GOT3 (cell line): ENCODE measurements at regions not wholly inside any gene's neighbourhood (a gene's known extent, or its start where the extent isn't known, plus 50 kb on each side); places are given as distances from the start of the nearest gene placed in this dataset.

Experiments used
- DNase-seq: peaks from one replicate; lab custom pipeline; 2025; ENCODE audit warnings: mixed read lengths; lab: John Stamatoyannopoulos, UW

DNA sequence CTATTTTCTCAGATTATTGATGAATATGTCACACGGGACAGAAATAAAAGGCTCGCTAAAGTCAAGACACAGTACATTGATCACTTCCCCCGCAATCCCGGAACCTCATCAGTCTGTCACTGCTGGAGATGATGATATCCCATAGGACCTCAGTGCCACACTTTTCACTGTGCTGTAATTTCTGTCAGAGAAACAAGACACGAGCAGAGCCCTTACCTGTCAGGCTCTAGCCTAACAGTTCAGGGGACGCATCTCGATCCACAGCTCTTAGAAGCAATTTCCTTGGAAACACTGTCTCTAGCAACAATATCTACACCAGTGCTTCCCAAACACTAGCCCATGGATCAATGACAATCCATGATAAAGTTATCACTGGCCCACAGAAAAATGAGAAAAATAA lies 140.0 kb downstream of the GRIN2B start:
- no peak for DNase-seq

DNA sequence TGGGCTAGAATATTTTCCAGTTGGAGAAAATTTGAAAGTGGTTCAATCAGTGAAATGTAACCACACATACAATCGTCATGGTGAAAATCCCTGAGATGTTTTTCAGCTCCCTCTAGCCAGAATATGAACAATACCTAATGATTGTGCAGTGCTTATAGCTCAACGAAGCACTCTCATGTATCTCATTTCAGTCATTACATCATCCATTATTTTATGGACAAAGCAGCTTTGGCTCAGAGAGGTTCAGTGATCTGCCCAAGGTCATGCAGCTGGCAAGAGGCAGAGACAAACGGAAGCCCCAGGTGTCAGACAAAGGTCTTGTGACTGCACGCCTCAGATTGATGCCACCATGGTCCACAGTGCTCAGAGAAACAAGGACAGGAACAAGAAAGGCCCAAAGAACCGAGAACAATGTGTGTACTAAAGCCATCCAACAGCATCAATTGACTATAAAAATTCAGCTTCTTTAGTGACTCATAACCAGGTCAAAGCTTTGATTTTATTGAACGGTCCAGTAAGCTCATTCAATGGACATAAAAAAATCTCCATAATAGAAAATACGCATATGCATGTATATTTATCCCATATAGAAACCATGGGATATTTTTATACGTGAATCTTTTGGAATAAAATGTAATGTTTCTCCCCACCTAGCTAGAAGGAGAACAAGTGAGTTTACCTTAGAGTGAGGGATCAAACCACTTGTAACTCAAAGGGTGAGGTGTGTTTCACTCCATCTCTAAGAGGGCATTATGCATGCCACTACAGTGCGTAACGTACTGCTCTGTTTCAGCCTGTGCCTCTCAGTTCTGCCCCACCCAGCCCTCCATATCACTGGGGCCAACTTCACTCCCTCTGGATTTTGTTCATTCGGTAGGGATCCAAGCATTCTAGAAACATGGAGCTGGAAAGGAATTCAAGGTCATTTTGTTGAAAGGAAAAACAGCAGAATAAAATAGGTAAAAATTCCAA lies 141.8 kb downstream of the GRIN2B start:
- DNase-seq = no peak

DNA sequence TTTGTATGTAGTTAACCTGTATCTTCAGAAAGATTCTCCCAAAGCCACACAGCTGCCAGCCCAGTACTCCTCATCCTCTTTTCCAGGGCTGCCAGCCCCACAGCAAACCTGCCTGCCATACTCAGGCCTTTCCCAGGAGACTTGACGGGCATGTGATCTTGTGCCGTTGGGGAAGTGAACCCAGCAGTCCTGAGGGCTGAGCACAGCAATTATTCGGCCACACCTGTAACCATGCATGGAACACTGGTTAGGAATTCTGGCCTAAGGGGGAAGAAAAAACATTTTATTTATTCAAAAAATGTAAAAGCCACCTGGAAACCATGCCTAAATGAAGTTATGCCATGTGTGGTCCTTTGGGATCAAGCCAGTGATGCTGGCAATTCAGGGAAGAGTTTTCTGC lies 145.3 kb downstream of the GRIN2B start:
- no peak for DNase-seq

DNA sequence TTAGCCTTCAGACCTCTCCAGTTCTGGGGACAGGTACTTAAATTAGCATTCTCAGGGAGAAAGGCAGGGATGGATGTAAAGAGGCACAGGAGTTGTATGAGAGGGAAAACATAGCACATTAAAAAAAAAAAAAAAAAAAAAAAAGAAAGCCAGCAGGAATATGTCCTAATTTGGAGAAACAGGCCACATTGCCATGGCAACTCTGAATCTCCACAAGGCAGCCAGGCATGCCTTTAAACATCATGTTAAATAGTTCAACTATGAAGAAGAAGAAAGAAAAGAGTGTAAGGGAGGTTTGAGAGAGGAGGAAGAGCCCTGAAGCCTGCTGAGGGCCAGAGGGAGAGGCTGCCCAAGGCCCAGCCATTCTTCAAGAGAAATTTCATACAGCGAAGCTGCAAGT lies 145.8 kb downstream of the GRIN2B start:
- no peak for DNase-seq

DNA sequence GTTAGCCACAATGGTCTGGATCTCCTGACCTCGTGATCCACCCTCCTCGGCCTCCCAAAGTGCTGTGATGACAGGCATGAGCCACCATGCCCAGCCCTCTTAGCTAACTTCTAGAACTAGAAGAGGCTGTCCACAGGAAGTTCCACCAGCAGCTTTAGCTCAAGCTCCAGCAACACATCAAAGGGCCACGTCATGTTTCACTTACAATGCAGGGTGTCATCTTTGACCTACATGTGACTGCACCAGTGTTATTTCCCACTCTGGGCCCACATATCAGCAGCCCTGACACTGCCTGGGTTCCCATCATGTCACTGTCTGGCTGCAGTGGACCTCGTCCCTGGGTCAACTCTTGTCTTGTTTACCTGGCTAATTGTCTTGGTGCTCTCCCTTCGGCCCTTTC lies 147.2 kb downstream of the GRIN2B start:
- no peak for DNase-seq

DNA sequence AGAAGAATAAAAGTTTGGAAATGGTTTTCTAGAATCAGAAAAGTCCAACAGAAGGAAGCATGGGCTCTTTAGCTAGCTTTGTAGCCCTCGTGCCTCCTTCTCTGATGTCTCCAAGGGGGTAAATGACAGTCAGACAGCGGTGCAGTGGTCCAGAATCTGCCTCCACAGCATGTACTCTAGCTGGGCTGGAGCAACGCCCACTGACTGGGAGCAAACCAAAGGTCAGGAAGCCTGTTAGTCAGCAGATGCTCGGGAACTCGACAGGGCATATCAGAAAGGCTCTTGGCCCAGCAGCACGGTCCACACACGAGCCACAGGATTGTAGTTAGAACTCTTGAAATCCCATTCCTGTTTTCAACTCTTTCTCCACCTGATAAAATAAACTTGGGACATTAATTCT lies 164.3 kb downstream of the GRIN2B start:
- no peak for DNase-seq

DNA sequence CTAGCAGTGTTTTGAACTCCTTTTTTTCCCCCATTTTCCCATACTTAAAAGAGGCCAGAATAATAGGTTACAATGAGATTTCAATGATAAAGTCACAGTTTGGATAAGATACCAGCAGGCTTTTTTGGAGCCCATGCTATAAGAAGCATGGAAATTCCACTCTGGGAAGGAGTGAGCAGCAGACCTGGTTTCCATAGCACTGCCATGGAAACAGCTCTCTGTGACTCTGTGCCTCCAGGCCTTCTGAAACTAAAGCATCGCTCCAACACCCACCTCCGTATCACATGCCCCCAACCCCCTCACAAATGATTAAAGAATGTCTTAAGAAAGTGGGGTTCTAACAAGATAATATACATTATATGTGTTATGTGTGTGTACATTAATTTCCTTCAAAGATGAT lies 165.0 kb downstream of the GRIN2B start:
- DNase-seq = no peak

DNA sequence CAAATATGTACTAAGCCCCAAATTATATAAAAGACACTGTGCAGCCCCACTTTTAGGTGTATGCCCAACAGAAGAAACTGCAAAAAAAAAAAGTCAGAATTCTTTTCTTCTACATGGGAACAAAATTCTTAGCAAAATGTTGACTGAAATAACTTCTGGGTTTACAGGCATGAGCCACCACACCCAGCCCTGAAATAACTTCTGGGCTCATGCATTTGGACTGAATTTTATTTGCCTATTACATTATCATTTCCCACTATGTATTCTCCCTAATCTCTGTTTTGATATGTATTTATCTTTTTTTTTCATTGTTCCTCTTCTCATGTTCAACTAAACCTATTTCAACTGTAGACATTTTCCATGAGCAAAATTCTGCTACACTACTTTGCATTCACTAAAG lies 169.2 kb downstream of the GRIN2B start:
- no peak for DNase-seq

DNA sequence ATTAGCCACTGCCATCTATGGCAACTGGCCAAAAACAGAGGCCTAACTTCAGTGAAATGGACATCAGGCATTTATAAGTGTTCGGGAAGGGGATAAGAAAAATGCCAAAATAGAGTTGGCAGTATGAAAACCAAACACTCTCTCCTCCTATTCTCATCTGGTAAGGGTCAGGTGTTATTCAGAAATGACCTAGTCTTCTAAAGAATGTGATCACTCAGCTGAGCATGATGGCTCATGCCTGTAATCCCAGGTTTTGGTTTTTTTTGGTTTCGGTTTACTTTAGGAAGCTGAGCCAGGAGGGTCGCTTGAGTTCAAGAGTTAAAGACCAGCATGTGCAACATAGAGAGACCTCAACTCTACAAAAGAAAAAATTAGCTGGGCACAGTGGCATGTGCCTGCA lies 170.3 kb downstream of the GRIN2B start:
- no peak for DNase-seq

DNA sequence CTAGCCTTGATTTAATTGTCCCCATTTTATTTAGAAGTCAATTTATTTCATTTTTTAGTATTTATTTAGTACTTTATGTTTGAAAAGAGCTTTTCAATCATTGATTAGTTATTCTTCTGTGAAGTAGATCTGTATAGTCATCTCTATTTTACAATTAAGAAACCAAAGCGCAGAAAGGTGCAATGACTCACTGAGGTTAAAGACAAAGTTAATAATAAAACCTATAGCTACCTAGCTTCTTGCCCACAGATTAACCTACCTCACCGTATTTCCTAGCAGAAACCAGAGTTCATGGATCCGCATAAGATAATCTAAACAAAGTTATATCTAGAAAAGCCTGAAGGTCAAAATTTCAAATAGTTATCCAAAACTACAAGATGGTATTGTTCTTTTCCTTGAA lies 176.4 kb downstream of the GRIN2B start:
- DNase-seq = no peak

DNA sequence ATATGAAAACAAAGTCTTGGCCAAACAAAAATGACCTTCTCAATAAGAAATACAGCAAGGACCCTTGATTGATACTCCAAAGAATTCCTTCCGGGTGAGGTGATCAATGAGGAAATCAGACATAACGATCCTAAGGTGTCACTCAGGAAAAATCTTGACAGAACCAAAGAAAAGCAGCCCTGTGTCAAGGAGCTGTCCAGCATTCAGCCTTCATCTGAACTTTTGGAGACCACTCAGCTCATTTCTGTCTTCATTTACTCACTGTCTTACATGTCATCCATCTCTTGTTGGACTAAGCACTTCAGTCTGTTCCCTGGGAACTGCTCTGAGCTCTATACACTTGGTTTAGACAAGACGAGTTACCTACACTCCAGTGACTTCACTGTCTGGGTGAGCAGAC lies 179.9 kb downstream of the GRIN2B start:
- no peak for DNase-seq

DNA sequence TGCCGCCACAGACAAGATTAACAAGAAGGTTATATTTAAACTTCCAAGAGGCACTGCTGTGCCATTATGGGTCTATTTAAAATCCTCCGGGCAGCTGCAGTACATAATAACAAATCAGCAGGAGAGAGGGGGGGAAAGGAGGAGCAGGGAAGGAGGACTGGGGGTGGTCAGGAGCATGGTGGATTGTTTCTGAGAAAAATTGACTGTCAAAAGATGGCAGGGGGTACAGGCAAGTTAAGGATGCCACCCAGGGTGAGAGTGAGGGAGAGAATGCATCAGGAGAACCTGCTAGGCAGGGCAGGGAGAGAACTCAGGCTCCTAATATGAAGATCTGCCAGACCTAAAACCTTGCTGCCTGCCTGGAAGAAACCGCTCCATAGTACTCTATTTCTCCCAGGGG lies 181.8 kb downstream of the GRIN2B start:
- no peak for DNase-seq

DNA sequence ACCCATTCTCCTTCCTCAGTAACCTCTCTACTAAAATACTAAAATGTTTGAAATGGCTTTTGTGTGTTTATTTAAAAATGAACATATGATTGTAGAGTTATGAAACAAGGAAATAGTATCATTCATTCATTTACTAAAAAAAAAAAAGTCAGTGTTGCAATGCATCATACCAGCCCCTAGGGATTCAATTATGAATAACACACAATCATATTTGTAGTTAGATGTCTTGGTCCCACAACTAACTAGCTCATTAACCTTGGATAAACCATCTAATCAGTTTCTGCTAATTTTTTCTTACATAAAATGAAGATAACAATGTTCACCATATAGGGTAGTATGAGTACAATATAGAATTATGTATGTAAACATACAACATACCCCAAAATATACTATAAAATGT lies 183.2 kb downstream of the GRIN2B start:
- DNase-seq = no peak

DNA sequence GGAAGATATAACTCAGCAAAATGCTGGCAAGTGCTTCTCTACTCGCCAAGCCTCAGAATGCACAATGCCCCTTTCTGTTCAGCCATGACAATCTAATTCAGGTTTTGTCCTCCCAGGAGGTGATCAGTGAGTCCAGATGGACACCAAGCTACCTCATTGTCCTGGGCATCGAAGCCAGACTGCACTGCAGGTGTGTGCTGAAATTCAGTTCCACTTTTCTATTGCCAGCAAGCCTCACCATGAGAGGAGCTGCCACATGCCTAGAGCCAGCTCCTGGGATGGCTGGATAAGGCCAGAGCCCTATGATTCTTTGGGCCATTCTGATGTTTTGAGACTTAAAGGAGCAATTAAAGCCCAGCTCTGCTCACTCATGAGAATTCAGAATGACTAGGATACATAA lies 186.7 kb downstream of the GRIN2B start:
- no peak for DNase-seq

DNA sequence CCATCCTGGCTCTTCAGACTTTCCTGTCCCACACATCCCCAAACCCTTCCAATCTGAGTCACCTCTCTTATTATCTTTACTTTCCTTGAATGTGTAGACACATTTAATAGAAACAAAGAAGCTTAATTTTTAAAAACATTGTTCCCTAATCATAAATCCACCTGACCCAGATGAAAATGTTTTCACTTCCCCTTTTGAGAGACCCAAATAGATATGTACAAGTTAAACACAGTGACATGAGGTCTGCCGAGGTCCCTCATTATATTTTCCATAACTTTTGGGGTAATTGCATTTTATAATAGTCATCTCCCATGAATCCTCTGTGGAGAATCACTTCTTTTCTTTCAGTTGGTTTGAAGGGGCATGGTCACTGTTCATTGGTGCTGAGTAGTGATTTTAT lies 191.1 kb downstream of the GRIN2B start:
- DNase-seq = no peak

DNA sequence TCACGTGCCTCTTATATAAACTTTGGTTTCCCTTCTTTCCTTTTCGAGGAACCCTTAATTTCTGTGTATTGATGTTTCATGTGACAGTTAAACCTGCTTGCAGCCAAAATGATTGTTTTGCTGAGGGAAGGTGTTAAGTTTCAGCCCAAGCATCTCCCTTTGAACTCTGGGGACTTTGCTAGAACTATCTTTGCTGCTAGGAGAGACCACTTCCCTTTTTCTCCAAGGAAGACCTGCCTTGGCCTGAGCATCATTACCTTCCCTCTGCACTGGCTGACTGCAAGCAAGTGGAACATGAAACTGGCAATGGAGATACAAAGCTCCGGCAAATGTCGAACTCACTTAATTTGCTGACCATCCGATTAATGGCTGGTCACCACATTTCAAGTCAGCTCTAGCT lies 192.8 kb downstream of the GRIN2B start:
- no peak for DNase-seq

DNA sequence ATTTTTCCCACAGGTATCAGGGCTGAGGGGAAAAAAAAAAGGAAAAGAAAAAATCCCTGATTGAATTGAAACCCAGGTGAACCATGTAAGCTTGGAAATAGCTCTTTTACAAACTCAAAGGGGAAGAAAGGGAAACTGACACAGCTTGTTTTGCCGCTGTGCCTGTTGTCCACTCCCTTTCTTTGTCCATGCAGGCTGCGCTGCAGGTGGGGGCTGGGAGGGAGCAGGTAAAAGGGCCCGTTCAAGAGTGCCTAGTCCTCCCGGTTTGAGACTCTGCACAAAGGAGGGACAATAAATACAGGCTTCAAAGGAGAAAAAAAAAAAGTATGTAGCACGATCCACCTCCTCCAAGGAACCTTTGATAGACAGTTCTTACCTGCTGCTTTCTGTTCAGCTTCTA lies 194.8 kb downstream of the GRIN2B start:
- no peak for DNase-seq

DNA sequence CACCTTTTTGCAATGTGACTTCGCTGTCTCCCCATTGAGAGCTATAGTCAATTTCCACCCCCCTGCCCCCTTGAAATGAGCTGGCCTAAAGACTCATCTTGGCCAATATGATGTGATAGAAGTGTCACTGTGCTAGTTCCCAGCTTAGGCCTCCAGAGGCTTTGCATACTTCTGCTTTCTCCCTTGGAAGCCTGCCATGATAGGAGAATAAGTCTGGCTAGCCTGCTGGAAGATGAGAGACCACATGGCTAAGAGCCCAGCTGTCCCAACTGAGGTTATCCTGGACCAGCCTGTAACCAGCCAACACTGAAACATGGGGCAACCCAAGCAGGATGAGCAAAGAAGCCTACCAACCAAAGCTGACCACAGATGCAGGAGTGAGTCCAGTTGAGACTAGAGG lies 196.9 kb downstream of the GRIN2B start:
- DNase-seq = no peak

DNA sequence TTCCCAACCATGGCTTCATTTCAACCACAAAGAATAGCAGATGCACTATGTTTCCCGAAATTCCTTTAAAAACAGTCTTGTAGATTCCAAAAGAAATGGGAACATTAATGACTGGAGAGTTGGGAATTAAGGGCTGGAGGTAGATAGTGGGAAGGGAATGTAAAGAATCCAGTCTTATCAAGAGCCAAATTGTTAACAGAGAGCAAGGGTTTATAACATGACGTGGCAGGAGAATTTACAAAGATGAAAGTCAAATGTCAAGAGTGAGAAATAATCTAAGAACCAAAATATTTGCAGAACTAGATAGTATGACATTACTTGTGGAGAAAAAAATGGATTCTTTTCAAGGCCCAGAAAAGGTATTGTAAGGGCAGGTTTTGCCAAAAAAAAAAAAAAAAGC lies 200.9 kb downstream of the GRIN2B start:
- no peak for DNase-seq

DNA sequence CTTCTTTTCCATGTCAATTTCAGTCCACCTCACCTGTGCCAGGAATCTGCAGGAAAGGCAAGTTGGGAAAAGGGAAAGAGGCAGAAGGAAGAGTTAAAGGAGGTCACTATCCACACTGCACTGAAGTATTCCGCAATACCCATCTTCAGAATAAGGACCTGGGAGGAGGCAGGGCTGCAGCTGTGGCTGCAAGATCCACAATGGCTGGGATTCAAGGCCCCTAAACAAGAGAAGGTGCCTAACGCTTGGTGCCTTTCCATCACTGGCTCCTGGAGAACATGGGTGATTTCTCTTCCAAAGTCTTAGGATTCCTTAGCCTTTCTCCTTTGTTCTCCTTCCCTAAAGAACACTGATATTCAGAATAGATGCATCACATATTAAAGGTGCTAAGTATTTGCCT lies 204.0 kb downstream of the GRIN2B start:
- no peak for DNase-seq

DNA sequence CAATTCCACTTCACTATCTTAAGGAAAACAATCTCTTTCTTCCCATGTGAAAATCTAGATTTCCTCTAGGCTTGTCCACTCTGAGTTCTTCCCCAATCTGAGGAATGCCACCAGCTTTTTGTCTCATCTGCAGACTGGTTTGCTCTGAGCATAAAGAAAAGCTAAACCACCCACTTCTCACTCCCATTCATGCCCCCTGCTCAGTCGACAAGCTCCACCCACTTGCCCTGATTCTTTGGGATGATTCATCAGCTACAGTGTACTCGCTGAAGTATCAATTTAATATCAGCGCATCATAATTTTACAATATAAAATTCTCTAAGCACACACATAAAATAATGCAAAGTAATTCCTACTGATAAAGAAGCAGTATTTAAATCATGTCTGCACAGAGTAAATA lies 209.1 kb downstream of the GRIN2B start:
- DNase-seq = no peak

DNA sequence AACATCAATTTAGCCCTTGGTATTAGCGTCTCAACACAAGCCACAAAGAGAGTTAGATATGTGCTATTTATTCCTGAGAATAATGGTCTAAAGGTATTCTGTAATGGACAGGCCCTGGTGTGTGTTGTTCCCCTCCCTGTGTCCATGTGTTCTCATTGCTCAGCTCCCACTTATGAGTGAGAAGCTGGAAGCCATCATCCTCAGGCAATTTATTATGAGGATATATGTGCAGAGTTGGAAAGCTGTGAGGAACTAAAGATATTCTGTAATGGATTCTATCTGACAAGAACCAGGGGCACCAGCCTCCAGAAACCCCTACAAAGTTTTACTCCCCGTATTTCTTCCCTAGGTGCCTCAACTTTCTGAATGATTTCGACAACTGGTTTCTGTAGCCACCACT lies 210.8 kb downstream of the GRIN2B start:
- DNase-seq = no peak

DNA sequence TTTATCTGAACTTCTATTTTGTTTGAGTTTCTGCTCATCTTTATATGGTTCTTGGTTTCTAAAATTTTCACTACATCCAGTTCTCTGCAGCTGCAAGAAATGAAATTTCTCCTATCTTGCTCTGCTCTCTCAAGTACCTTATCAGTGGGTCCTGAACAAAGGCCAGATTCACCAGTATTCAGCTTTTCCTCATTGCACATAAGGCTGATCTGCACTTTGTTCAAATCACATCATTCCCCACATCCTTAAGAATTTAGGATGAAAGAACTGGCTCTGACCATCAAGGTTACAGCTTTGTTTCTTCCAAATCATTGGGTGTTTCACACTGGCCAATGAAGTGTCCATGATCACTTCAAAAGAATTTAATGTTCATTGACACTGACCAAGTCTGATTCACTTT lies 211.4 kb downstream of the GRIN2B start:
- DNase-seq = no peak

DNA sequence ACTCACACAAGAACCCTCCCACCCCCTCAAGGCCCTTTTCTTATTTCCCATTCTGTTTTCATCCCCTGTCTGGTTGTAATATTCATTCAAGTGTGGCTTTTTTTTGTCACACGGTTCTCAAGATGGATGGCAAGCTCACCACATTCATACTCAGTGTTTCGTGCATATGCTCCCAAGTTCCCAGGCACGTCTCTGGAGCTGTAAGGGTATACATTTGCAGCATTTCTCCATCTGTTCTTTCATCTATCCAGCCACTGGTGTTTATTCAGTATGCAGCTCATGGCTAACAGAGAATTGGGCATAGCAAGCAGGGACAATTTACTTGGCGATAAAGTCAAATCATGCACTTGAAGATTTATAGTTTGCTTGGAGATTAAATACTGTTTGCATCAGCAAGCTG lies 212.1 kb downstream of the GRIN2B start:
- DNase-seq = no peak
